ENCODE measurements at regions not wholly inside any gene's neighbourhood (a gene's known extent, or its start where the extent isn't known, plus 50 kb on each side); places are given as distances from the start of the nearest gene placed in this dataset.

- Histone ChIP-seq H3K4me3 (replicated peaks in 1 of 4; ENCODE audit: control extremely low read depth in 1 of 4, insufficient read depth in 1 of 4, low read depth in 3 of 4, low read length in 4 of 4) (no peak overlapping the region), H3K9ac (ENCODE audit: insufficient read depth, low read length) (no peak overlapping the region), H2AFZ (ENCODE audit: low read length) (no peak overlapping the region), H3K4me1 (ENCODE audit: control insufficient read depth, extremely low read depth, insufficient read depth, low read length) (no peaks in the 10 kb centered on the region), H3K9me3 (ENCODE audit: control insufficient read depth, insufficient read depth, low read depth, low read length) (no peaks in the 10 kb centered on the region), H3K27ac (ENCODE audit: insufficient read depth, low read length) (no peak overlapping the region), H3K4me2 (ENCODE audit: extremely low read depth, insufficient read depth, low read length) (no peak overlapping the region), H3K79me2 (ENCODE audit: control insufficient read depth, insufficient read depth, low read length) (no peaks in the 10 kb centered on the region), H4K20me1 (ENCODE audit: control insufficient read depth, extremely low read depth, insufficient read depth, low read length) (no peaks in the 10 kb centered on the region), H3K36me3 (ENCODE audit: control insufficient read depth, insufficient read depth, low read length) (no peaks in the 10 kb centered on the region), H3K27me3 (ENCODE audit: control insufficient read depth, insufficient read depth, low read length) (no peaks in the 10 kb centered on the region)
- DNase-seq (ENCODE audit: low read depth in 2 of 2): no peak
- TF ChIP-seq EZH2 (IDR thresholded peaks at IDR 0.05; ENCODE audit: low read length, missing control alignments): no peak
- no peak for TF ChIP-seq CTCF (conservative IDR thresholded peaks at IDR 0.05 in 1 of 2, IDR thresholded peaks at IDR 0.05 in 1 of 2; ENCODE audit: low read depth in 1 of 2, low read length in 2 of 2)
These were observed 569.5 kb upstream of the LRRN3 start for GRCh38 chr7:110521357-110521911.

- Histone ChIP-seq H3K9me3 (ENCODE audit: control insufficient read depth, insufficient read depth, low read depth, low read length) (no peaks in the 10 kb centered on the region), H3K4me1 (ENCODE audit: control insufficient read depth, extremely low read depth, insufficient read depth, low read length) (no peaks in the 10 kb centered on the region), H3K4me3 (replicated peaks in 1 of 4; ENCODE audit: control extremely low read depth in 1 of 4, insufficient read depth in 1 of 4, low read depth in 3 of 4, low read length in 4 of 4) (no peak overlapping the region), H3K9ac (ENCODE audit: insufficient read depth, low read length) (no peak overlapping the region), H4K20me1 (ENCODE audit: control insufficient read depth, extremely low read depth, insufficient read depth, low read length) (no peaks in the 10 kb centered on the region), H3K27me3 (ENCODE audit: control insufficient read depth, insufficient read depth, low read length) (no peaks in the 10 kb centered on the region), H3K4me2 (ENCODE audit: extremely low read depth, insufficient read depth, low read length) (no peak overlapping the region), H3K27ac (ENCODE audit: insufficient read depth, low read length) (no peak overlapping the region), H3K79me2 (ENCODE audit: control insufficient read depth, insufficient read depth, low read length) (no peaks in the 10 kb centered on the region), H3K36me3 (ENCODE audit: control insufficient read depth, insufficient read depth, low read length) (no peaks in the 10 kb centered on the region), H2AFZ (ENCODE audit: low read length) (no peak overlapping the region)
- TF ChIP-seq CTCF (conservative IDR thresholded peaks at IDR 0.05 in 1 of 2, IDR thresholded peaks at IDR 0.05 in 1 of 2; ENCODE audit: low read depth in 1 of 2, low read length in 2 of 2) (no peak), EZH2 (IDR thresholded peaks at IDR 0.05; ENCODE audit: low read length, missing control alignments) (no peak)
- peak in 1 of 2 donors; percentile 52 for DNase-seq (ENCODE audit: low read depth in 2 of 2)
These were observed 568.7 kb upstream of the LRRN3 start for GRCh38 chr7:110522061-110522760.

GRCh38 chr7:110522761-110523200, 568.1 kb upstream of the LRRN3 start:
- H3K27ac ChIP-seq (ENCODE audit: insufficient read depth, low read length): no peak overlapping the region
- DNase-seq (ENCODE audit: low read depth in 2 of 2): peak; percentile 11 to 43
- no peaks in the 10 kb centered on the region for H3K4me1 ChIP-seq (ENCODE audit: control insufficient read depth, extremely low read depth, insufficient read depth, low read length)
- H3K4me3 ChIP-seq (replicated peaks in 1 of 4; ENCODE audit: control extremely low read depth in 1 of 4, insufficient read depth in 1 of 4, low read depth in 3 of 4, low read length in 4 of 4): no peak overlapping the region
- H3K27me3 ChIP-seq (ENCODE audit: control insufficient read depth, insufficient read depth, low read length): no peaks in the 10 kb centered on the region
- TF ChIP-seq EZH2 (IDR thresholded peaks at IDR 0.05; ENCODE audit: low read length, missing control alignments) (no peak), CTCF (conservative IDR thresholded peaks at IDR 0.05 in 1 of 2, IDR thresholded peaks at IDR 0.05 in 1 of 2; ENCODE audit: low read depth in 1 of 2, low read length in 2 of 2) (no peak)
- no peak overlapping the region for H2AFZ ChIP-seq (ENCODE audit: low read length)
- no peaks in the 10 kb centered on the region for H3K79me2 ChIP-seq (ENCODE audit: control insufficient read depth, insufficient read depth, low read length)
- H4K20me1 ChIP-seq (ENCODE audit: control insufficient read depth, extremely low read depth, insufficient read depth, low read length): no peaks in the 10 kb centered on the region
- H3K4me2 ChIP-seq (ENCODE audit: extremely low read depth, insufficient read depth, low read length): no peak overlapping the region
- H3K9ac ChIP-seq (ENCODE audit: insufficient read depth, low read length): no peak overlapping the region
- H3K36me3 ChIP-seq (ENCODE audit: control insufficient read depth, insufficient read depth, low read length): no peaks in the 10 kb centered on the region
- no peaks in the 10 kb centered on the region for H3K9me3 ChIP-seq (ENCODE audit: control insufficient read depth, insufficient read depth, low read depth, low read length)

Measured in fibroblast of lung (primary cell).